Activated CD4-positive, alpha-beta T cell treated with anti-CD3 and anti-CD28 coated beads, Interleukin-2, amount 50 U/mL, for 16 hours (primary cell): ENCODE measurements at regions not wholly inside any gene's neighbourhood (a gene's known extent, or its start where the extent isn't known, plus 50 kb on each side); places are given as distances from the start of the nearest gene placed in this dataset.
"Not testable (repeated sequence)": the region's sequence is repeated elsewhere in the genome, so short reads cannot be mapped to it uniquely, and the experiment has no call there.

ENCODE experiments used
- DNase-seq: peaks from one replicate; pipeline ENCODE4 v3.0.0-alpha.2; 2020

GRCh38 chr3:153385343-153385742 is 223.3 kb downstream of the RAP2B start:
- DNase-seq, result no peak

DNA sequence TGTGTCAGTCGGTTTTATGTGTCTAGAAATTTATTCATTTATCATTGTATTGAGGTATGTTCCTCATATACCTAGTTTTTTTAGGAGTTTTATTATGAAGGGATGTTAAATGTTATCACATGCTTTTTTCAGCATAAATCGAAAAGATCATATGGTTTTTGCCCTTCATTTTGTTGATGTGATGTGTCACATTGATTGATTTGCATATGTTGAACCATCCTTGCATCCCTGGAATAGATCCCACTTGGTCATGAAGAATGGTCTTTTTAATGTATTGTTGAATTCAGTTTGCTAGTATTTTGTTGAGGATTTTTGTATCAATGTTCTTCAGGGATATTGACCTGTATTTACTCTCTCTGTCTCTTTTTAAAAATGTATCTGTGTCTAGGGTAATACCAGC is 230.3 kb downstream of the RAP2B start:
- no peak for DNase-seq

DNA sequence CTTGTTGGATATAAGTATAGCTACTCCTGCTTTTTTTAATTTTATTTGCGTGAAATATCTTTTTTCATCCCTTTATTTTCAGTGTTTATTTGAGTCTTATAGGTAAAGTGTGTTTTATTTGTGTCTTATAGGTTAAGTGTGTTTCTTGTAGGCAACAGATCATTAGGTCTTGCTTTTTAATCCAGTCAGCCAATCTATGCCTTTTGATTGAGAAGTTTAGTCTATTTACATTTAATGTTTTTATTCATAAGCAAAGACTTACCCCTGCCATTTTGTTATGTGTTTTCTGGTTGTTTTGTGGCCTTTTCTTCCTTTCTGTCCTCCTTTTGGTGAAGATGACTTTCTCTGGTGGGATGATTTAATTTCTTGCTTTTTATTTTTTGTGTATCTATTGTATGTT is 232.0 kb downstream of the RAP2B start:
- DNase-seq, result no peak

DNA sequence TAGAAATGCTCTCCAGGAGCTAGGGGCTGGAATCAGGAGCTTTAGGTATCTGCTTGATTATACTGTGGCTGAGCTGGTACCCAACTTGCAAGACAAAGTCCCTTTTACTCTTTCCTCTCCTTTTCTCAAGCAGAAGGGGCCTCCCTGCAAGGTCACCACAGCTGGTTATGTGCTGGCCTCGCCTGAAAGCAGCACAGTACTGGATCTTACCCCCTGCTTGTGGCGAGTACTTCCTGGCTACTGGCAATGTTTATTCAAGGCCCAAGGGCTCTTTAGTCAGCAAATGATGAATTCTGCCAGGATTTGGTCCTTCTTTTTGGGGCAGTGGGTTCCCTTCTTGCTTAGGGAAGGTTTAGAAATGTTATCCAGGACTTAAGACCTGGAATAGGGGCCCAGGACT is 234.6 kb downstream of the RAP2B start:
- DNase-seq, result no peak

- DNase-seq, result no peak
These were observed 235.8 kb downstream of the RAP2B start for GRCh38 chr3:153397794-153398193.

GRCh38 chr3:153399636-153400035 is 237.6 kb downstream of the RAP2B start:
- DNase-seq, result peak; percentile 22

DNA sequence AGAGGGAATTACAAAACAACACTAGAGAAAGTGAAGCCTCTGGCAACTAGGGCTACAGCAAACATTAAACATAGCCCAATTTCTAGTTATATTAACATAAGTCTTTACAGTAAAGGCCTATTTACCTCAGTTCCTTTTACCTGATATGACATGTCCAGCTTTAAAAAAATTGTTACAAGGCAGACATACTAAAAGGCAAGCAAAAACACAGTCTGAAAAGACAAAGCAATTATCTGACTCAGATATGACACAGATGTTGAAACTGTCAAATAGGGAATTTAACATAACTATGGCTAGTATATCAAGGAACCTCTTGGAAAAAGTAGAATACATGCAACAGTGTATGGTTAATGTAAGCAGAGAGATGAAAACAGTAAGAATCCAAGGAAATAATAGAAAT is 238.6 kb downstream of the RAP2B start:
- DNase-seq, result no peak

- no peak for DNase-seq
These were observed 242.1 kb downstream of the RAP2B start for GRCh38 chr3:153404157-153404556.

- not testable (repeated sequence) for DNase-seq
These were observed 243.3 kb downstream of the RAP2B start for GRCh38 chr3:153405320-153405719.

DNA sequence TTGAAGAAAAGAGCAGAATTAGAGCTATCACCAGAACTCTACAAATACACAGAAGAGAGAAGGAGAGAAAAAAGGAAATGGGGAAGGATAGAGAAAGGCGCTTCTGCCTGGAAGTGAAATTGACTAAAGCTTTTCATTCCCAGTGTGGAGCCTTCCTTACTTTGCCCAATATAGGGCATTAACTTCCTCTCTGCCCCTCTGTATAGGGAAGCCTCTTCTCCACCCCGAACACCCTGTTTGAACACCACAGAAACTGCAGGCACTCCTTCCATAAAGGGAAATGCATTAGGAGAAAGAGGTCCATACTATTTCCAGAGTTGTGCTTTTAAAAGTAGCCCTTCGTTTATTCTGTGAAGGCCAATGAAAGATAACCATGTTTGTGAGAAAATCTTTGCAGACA is 248.5 kb downstream of the RAP2B start:
- DNase-seq, result no peak

- DNase-seq, result no peak
These were observed 253.0 kb downstream of the RAP2B start for GRCh38 chr3:153414982-153415381.

GRCh38 chr3:153422314-153422713 is 260.3 kb downstream of the RAP2B start:
- no peak for DNase-seq

GRCh38 chr3:153423820-153424219 is 261.8 kb downstream of the RAP2B start:
- DNase-seq, result not testable (repeated sequence)

DNA sequence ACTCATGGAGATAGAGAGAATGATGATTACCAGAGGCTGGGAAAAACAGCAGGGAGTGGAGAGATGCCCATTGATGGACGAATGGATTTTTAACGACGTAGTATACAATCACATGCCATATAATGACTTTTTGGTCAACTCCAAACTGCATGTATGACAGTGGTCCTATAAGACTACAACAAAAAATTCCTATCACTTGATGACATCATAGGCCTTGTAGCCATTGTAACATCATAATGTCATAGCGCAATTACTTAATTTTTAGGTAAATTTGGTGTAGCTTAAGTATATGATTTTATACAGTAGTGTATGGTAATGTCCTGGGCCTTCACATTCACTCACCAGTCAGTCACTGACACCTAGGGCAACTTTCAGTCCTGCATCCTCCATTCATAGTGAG is 264.3 kb downstream of the RAP2B start:
- DNase-seq, result no peak

DNA sequence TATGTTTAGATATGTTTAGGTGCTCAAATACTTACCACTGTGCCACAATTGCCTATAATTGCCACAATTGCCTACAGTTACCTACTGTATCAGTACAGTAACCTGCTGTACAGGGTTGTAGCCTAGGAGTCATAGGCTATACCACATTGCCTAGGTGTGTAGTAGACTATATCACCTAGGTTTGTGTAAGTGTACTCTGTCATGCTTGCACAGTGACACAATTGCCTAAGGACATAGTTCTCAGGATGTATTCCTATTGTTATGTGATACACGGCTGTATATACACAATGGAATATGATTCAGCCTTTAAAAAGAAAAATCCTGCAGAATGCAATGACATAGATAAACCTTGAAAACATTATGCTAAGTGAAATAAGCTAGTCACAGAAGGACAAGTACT is 264.8 kb downstream of the RAP2B start:
- no peak for DNase-seq

- no peak for DNase-seq
These were observed 267.8 kb downstream of the RAP2B start for GRCh38 chr3:153429821-153430220.

DNA sequence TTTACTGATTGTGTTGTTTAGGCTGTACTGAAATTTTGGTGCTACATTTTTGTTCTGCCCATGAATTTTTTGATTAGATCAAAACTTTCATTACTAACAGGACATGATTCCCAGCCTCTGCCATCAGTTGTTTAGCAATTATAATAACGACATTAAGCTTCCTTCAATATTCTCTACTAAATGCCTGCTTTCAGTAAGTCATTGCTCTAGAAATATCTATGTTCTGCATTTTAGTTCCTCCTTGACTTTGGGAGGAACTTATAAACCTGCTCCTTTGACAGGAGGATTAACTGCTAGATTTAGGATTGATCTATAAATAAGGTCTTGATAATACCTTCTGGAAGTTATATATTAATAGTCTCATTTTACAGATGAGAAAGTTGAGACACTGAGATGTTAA is 269.1 kb downstream of the RAP2B start:
- DNase-seq, result no peak

DNA sequence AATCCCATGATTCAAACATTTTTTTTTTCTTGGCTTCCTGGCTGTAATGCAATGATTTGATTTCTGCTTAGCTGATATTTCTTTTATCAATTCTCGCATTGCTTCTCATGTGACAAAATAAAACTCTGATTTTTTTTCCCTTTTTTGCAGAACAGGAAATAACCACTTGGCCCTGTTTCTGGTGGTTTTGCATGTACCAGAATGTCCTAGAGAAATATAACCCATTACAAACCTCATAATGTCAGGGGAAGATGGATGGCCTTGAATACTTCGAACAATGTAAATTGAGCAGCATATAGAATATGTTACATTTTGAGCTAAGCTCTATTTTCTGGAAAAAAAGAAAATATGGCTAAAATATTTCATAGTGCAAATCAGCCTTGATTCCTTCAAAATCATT is 275.6 kb downstream of the RAP2B start:
- DNase-seq, result no peak

- DNase-seq, result no peak
These were observed 276.2 kb downstream of the RAP2B start for GRCh38 chr3:153438271-153438670.

DNA sequence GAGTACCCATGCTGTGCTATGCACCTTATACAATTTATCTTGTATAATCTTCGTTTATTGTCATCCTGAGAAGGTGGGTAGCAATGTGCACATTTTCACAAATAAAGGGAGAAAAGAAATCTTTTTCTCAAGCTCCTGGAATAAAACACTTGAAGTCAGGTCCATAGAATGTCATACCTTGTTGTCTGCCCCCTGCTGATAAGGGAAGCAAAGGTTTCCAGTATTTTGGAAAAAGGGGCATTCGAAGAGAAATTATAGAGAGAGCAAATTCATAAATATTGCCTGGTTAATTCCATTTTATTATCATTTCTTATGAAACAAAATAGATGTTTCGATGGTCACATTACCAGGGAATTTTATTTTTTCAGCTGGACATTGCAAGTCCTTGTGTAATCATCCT is 277.8 kb downstream of the RAP2B start:
- DNase-seq, result no peak

GRCh38 chr3:153440311-153440710 is 278.3 kb downstream of the RAP2B start:
- no peak for DNase-seq

GRCh38 chr3:153442386-153442785 is 280.4 kb downstream of the RAP2B start:
- DNase-seq, result no peak

DNA sequence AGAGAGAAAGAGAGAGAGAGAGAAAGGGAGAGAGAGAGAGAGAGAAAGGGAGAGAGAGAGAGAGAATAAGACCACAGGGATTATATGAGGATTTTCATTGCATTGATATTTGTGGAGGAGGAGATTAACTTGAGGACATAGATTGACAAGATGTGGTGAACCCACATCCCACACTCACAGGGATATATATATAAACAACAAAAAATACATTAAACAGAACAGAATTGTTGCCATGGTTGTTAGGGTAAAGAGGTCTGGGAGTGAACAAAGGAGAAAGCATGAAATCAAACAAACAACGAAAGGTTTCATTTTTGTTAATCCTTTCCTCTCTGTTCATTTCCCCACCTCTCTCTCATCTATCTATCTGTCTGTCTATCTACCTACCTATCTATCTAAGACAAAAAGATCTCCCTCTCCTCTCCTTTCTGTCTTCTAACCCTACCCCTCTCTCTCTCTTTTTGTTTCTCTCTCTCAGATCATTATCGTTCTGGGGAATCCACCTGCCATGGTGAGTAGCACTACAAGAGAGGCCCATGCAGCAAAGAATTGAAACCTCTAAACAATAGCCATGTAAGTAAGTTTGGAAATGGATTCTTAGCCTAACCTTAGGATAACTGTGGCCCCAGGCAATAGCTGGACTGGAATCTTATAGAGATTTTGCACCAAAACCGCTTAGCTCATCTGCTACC is 280.9 kb downstream of the RAP2B start:
- DNase-seq, result peak; percentile 2

GRCh38 chr3:153443961-153444360 is 281.9 kb downstream of the RAP2B start:
- no peak for DNase-seq

DNA sequence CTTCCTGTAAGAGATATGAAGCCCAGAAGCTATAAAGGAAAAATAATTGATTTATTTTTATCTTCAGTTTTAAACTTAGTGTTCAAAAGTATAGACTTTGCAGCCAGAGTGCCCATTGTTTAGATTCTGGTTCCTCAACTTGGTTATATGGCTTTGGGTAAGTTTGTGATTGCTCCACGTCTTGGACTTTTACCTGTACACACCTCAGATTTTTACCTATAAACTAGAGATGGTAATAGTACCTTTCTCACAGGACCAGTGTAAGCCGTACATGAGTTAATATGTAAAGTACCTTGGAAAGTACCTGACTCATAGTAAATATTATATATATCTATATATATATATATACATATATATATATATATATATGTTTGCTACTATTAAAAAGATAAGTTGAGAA is 283.8 kb downstream of the RAP2B start:
- DNase-seq, result no peak
